ENCODE measurements at regions not wholly inside any gene's neighbourhood (a gene's known extent, or its start where the extent isn't known, plus 50 kb on each side); places are given as distances from the start of the nearest gene placed in this dataset.

- TF ChIP-seq, protein P1, sequence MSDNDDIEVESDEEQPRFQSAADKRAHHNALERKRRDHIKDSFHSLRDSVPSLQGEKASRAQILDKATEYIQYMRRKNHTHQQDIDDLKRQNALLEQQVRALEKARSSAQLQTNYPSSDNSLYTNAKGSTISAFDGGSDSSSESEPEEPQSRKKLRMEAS (IDR thresholded peaks at IDR 0.05), result no peak
- TF ChIP-seq, protein P2, sequence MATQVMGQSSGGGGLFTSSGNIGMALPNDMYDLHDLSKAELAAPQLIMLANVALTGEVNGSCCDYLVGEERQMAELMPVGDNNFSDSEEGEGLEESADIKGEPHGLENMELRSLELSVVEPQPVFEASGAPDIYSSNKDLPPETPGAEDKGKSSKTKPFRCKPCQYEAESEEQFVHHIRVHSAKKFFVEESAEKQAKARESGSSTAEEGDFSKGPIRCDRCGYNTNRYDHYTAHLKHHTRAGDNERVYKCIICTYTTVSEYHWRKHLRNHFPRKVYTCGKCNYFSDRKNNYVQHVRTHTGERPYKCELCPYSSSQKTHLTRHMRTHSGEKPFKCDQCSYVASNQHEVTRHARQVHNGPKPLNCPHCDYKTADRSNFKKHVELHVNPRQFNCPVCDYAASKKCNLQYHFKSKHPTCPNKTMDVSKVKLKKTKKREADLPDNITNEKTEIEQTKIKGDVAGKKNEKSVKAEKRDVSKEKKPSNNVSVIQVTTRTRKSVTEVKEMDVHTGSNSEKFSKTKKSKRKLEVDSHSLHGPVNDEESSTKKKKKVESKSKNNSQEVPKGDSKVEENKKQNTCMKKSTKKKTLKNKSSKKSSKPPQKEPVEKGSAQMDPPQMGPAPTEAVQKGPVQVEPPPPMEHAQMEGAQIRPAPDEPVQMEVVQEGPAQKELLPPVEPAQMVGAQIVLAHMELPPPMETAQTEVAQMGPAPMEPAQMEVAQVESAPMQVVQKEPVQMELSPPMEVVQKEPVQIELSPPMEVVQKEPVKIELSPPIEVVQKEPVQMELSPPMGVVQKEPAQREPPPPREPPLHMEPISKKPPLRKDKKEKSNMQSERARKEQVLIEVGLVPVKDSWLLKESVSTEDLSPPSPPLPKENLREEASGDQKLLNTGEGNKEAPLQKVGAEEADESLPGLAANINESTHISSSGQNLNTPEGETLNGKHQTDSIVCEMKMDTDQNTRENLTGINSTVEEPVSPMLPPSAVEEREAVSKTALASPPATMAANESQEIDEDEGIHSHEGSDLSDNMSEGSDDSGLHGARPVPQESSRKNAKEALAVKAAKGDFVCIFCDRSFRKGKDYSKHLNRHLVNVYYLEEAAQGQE (IDR thresholded peaks at IDR 0.05; ENCODE audit: low read depth), result no peak
- TF ChIP-seq YY1 (IDR thresholded peaks at IDR 0.05; ENCODE audit: low read depth), result no peak
- no peak for TF ChIP-seq EP300 (IDR thresholded peaks at IDR 0.05; ENCODE audit: borderline replicate concordance)
- no peak for TF ChIP-seq EGR1 (IDR thresholded peaks at IDR 0.05)
- no peak for TF ChIP-seq TCF12 (IDR thresholded peaks at IDR 0.05; ENCODE audit: low read depth)
- TF ChIP-seq FOXM1 (IDR thresholded peaks at IDR 0.05; ENCODE audit: borderline replicate concordance, low read depth), result no peak
- TF ChIP-seq RAD21 (IDR thresholded peaks at IDR 0.05; ENCODE audit: low read depth), result no peak
- no peak for TF ChIP-seq NFIC (IDR thresholded peaks at IDR 0.05)
- no peak for TF ChIP-seq CREB1 (IDR thresholded peaks at IDR 0.05; ENCODE audit: low read depth)
These were observed 218.5 kb downstream of the TRIB2 start for GRCh38 chr2:12935222-12935621.

Data from Ishikawa (cell line).